GM18502 (cell line): ENCODE measurements at regions not wholly inside any gene's neighbourhood (a gene's known extent, or its start where the extent isn't known, plus 50 kb on each side); places are given as distances from the start of the nearest gene placed in this dataset.
"Not testable (repeated sequence)": the region's sequence is repeated elsewhere in the genome, so short reads cannot be mapped to it uniquely, and the experiment has no call there.

ENCODE experiments used
- ATAC-seq: cut with Tn5 transposase; IDR thresholded peaks from one replicate; pipeline ENCODE4 v1.9.1; 2021; ENCODE audit warnings: mild to moderate bottlenecking; ENCODE audit not compliant: unreplicated experiment, poor library complexity

GRCh38 chr12:69168363-69168762 is 71.0 kb upstream of the CPSF6 start:
- ATAC-seq: no peak

- no peak for ATAC-seq
Measured at GRCh38 chr12:69168828-69169227, 70.5 kb upstream of the CPSF6 start.

- no peak for ATAC-seq
Measured at GRCh38 chr12:69170293-69170692, 69.1 kb upstream of the CPSF6 start.

DNA sequence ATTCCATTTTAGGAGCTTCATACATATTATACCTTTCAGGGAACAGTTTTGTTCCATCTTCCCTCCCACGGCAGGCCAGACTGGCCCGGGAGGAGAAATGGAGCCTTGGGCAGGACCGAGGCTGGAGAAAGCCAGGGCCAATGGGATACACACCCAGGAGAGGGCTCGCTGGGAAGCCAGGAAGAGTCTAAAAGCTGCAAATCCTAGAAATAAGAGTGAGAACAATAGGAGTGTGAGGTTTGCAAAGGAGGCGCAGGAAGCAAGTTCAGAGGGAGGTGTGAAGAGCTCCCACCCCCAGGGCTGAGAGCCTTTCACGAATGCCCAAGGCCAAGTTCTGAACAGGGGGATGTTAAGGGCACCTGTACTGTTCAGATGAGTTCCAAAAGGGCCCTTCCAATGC is 67.5 kb upstream of the CPSF6 start:
- ATAC-seq: no peak

GRCh38 chr12:69172491-69172890 is 66.9 kb upstream of the CPSF6 start:
- ATAC-seq: no peak

GRCh38 chr12:69173368-69173767 is 66.0 kb upstream of the CPSF6 start:
- ATAC-seq: no peak

- no peak for ATAC-seq
Measured at GRCh38 chr12:69179786-69180185, 59.6 kb upstream of the CPSF6 start.

DNA sequence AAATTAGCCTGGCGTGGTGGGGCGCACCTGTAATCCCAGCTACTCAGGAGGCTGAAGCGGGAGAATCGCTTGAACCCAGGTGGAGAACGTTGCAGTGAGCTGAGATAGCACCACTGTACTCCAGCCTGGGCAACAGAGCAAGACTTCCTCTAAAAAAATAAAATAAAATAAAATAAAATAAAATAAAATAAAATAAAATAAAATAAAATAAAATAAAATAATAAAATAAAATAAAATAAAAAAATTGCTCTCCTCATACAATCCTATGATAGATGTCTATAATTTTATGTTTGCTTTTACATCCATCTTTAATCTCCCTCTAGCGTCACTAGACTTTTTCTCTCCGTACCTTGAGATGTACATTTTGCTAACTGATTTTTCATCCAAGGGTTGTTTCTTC is 51.8 kb upstream of the CPSF6 start:
- not testable (repeated sequence) for ATAC-seq

DNA sequence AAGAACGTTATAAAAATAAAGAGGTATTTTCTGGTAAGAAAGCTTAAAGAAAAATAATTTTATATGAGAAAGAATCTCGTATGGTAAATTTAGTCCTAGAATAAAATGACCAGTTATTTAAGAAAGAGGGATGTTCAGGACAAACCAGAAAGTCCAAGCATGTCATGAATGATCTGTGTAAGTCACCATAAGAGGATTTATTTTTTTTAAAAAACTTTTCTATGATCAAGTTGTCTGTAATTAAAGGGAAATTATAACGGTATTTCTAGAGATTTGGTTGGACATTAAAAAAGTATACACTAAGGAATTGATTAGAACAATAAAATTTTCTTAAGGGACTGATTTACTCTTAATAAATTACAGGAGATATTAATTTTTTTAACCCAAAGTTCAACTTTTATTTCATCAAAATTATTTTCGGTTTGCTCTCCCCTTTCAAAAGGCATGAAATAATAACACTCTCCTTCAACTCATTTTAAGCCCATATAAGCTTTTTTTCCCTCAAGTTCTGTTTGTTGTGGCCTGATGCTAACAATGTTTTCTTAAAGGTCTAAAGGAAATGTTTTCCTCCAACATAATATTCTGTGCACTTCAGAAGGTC is 49.9 kb upstream of the CPSF6 start:
- ATAC-seq: no peak
